Ovary (tissue), 3 donors: ENCODE measurements at regions not wholly inside any gene's neighbourhood (a gene's known extent, or its start where the extent isn't known, plus 50 kb on each side); places are given as distances from the start of the nearest gene placed in this dataset.

Experiments
- EP300 ChIP-seq: sonication (generic); formaldehyde crosslinking; IDR thresholded peaks from one replicate; pipeline ENCODE4 v1.6.1; 2017; ENCODE audit warnings: antibody characterized with exemption
- POLR2A ChIP-seq: fragments of 450-650 bp; IDR thresholded peaks from one replicate; pipeline ENCODE4 v1.6.1; 2017; ENCODE audit warnings: antibody characterized with exemption, mild to moderate bottlenecking, moderate library complexity
- TF ChIP-seq, protein P1 (sequence below), 3 donors: fragments of 450-650 bp in 2 of 3; fragments of 200-600 bp in 1 of 3; IDR thresholded peaks; one replicate each; pipeline versions ENCODE4 v1.5.1 to v1.8.0; 2016 to 2022; ENCODE audit warnings: antibody characterized with exemption in 3 of 3, mild to moderate bottlenecking in 1 of 3
- donor health status: DM: no; HTN: no; CAD: no.

DNA sequence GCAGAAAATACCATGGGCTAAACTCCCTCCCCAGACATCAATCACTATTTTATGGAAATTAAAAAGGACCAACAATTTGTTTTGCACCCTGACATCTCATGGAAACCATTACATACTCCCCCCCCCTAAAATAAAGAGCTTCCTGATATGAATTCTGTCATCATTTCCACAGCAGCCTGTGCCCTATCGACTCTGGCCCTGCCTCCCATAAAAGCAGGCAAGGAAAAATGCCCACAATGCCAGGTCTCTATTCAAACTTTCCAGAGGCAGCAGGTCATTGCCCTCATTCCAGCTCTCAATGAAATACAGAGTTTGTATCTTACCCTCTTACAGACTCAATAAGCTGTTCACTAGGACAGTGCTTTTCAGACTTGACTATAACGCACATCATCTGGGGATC is 254.4 kb upstream of the TANK start:
- TF ChIP-seq, protein P1, sequence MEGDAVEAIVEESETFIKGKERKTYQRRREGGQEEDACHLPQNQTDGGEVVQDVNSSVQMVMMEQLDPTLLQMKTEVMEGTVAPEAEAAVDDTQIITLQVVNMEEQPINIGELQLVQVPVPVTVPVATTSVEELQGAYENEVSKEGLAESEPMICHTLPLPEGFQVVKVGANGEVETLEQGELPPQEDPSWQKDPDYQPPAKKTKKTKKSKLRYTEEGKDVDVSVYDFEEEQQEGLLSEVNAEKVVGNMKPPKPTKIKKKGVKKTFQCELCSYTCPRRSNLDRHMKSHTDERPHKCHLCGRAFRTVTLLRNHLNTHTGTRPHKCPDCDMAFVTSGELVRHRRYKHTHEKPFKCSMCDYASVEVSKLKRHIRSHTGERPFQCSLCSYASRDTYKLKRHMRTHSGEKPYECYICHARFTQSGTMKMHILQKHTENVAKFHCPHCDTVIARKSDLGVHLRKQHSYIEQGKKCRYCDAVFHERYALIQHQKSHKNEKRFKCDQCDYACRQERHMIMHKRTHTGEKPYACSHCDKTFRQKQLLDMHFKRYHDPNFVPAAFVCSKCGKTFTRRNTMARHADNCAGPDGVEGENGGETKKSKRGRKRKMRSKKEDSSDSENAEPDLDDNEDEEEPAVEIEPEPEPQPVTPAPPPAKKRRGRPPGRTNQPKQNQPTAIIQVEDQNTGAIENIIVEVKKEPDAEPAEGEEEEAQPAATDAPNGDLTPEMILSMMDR (IDR thresholded peaks at IDR 0.05), result no peak
- TF ChIP-seq POLR2A (no peak), EP300 (no peak)
